ENCODE measurements at regions not wholly inside any gene's neighbourhood (a gene's known extent, or its start where the extent isn't known, plus 50 kb on each side); places are given as distances from the start of the nearest gene placed in this dataset.

DNA sequence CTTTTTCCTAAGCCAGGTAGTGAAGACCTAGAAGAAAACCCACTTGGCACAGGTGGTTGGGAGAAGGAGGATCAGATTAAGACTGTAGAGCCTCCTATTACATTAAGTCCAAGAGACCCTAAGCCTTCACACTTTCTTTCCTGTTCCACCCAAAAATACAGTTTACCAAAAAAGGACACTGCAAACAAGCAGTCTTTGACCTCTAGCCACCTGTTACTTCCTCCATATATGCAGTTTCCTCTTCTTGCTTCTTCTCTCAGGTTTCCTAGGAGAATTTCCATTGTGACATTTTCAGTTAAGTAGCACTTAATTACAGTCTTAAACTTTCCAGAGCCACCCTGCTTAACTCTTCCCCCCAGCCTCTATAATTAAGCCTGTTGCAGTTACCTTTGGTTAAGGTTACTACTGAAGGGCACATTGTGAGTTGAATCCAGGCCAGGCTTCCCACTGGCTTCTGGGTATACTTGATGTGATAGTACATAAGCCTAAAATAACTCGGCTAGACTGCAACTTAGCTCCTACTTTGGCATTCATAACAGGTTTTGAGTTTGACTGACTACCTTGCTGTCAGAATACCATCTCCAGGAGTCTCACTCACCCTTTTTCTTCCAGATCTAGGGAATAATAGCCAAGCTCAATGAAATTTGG lies 114.2 kb upstream of the UMPS start:
- WGBS, 2 donors, result 65 to 67% methylated on average over 1 of the region's 1 CpG
- H3K4me1 ChIP-seq, result peaks cover 3 to 13% of the 10 kb centered on the region in 2 donors
- intact Hi-C loops (cut with DNase I), result no loop called here
- no peak overlapping the region for H3K27ac ChIP-seq
- no peaks in the 10 kb centered on the region for H3K27me3 ChIP-seq
- no peak for TF ChIP-seq POLR2A (IDR thresholded peaks at IDR 0.05)
- TF ChIP-seq, protein P1, sequence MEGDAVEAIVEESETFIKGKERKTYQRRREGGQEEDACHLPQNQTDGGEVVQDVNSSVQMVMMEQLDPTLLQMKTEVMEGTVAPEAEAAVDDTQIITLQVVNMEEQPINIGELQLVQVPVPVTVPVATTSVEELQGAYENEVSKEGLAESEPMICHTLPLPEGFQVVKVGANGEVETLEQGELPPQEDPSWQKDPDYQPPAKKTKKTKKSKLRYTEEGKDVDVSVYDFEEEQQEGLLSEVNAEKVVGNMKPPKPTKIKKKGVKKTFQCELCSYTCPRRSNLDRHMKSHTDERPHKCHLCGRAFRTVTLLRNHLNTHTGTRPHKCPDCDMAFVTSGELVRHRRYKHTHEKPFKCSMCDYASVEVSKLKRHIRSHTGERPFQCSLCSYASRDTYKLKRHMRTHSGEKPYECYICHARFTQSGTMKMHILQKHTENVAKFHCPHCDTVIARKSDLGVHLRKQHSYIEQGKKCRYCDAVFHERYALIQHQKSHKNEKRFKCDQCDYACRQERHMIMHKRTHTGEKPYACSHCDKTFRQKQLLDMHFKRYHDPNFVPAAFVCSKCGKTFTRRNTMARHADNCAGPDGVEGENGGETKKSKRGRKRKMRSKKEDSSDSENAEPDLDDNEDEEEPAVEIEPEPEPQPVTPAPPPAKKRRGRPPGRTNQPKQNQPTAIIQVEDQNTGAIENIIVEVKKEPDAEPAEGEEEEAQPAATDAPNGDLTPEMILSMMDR (IDR thresholded peaks at IDR 0.05), result no peak
- H3K4me3 ChIP-seq (replicated peaks in 1 of 3), result no peak overlapping the region
- H3K9me3 ChIP-seq, result no peaks in the 10 kb centered on the region
- peak; percentile 52 to 55 for DNase-seq
- no peaks in the 10 kb centered on the region for H3K36me3 ChIP-seq

DNA sequence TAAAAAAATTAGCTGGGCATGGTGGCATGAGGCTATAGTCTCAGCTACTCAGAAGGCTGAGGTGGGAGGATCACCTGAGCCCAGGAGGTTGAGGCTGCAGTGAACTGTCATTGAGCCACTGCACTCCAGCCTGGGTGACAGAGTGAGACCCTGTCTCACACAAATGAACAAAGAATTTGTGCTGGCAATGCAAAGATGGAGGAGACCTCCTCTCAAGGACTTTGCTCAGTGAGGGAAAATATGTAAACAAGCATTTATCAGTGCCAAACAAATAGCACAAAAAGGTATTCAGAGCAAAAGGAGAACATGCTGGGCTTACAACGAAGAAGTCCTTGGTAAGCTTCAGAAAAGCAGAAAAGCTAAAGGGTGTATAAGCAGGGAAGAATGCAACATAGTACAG lies 113.1 kb upstream of the UMPS start:
- no peaks in the 10 kb centered on the region for H3K9me3 ChIP-seq
- intact Hi-C loops (cut with DNase I), result no loop called here
- 85% methylated on average over 1 of the region's 1 CpG for WGBS, 2 donors
- H3K4me1 ChIP-seq, result peaks cover 3 to 13% of the 10 kb centered on the region in 2 donors
- TF ChIP-seq, protein P1 (IDR thresholded peaks at IDR 0.05), result no peak
- TF ChIP-seq POLR2A (IDR thresholded peaks at IDR 0.05), result no peak
- no peak overlapping the region for H3K4me3 ChIP-seq (replicated peaks in 1 of 3)
- no peak overlapping the region for H3K27ac ChIP-seq
- no peaks in the 10 kb centered on the region for H3K27me3 ChIP-seq
- no peak for DNase-seq
- no peaks in the 10 kb centered on the region for H3K36me3 ChIP-seq

DNA sequence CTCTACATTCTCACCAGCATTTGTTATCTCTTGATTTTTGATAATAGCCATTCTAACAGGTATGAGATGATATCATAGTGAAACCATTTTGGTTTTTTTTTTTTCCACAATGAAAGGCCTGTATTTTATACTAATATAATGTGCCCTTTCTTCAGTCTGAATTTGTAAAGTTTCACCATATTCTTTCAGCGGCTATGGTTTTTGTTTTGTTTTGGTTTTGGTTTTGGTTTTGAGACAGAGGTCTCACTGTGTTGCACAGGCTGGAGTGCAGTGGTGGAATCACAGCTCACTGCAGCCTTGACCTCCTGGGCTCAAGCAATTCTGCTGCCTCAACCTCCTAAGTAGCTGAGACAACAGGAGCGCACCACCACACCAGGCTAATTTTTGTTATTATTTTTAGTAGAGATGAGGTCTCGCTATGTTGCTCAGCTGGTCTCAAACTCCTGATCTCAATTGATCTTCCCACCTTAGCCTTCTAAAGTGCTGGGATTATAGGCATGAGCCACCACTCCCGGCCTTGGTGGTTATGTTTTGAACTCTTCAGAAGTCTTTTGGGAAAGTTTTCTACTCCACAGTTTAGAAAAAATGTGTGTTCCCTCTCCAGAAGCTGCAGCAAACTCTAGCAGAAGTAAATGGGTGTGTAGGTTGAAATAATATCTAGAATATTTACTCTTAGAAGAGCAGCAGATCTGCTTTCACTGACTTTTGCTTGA lies 110.2 kb upstream of the UMPS start:
- DNase-seq, result no peak
- no peaks in the 10 kb centered on the region for H3K27me3 ChIP-seq
- no peak overlapping the region for H3K4me3 ChIP-seq (replicated peaks in 1 of 3)
- H3K27ac ChIP-seq, result no peak overlapping the region
- peaks cover 3 to 13% of the 10 kb centered on the region in 2 donors for H3K4me1 ChIP-seq
- 84 to 88% methylated on average over 4 of the region's 4 CpGs for WGBS, 2 donors
- TF ChIP-seq POLR2A (IDR thresholded peaks at IDR 0.05), result no peak
- TF ChIP-seq, protein P1 (IDR thresholded peaks at IDR 0.05), result no peak
- intact Hi-C loops (cut with DNase I), result no loop called here
- H3K36me3 ChIP-seq, result no peaks in the 10 kb centered on the region
- no peaks in the 10 kb centered on the region for H3K9me3 ChIP-seq

DNA sequence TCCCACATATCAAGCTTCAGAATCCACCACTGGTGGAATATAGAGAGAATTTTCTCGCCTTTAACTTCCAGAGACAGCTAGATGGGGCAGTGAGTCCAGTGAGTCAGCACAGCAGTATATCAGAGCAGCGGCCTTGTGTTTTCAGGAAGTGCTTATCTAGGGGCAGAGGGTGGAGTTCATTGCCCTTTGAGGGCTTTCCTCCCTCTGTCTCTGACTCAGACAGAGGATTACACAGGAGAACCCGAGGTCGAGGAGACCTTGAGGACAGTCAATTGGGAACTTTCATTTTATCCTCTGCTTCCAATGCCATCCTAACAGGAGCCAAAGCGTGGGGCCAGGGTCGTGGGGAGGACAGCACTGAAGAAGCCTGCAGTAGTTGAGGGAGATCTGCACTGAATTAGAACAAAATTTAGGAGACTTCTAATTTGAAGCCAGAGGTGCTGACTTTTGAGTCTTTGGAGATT lies 109.6 kb upstream of the UMPS start:
- TF ChIP-seq, protein P1 (IDR thresholded peaks at IDR 0.05), result no peak
- TF ChIP-seq POLR2A (IDR thresholded peaks at IDR 0.05), result no peak
- no peak overlapping the region for H3K4me3 ChIP-seq (replicated peaks in 1 of 3)
- no peak overlapping the region for H3K27ac ChIP-seq
- intact Hi-C loops (cut with DNase I), result no loop called here
- no peaks in the 10 kb centered on the region for H3K36me3 ChIP-seq
- peaks cover 3 to 13% of the 10 kb centered on the region in 2 donors for H3K4me1 ChIP-seq
- no peaks in the 10 kb centered on the region for H3K27me3 ChIP-seq
- WGBS, 2 donors, result 50 to 54% methylated on average over 6 of the region's 6 CpGs
- H3K9me3 ChIP-seq, result no peaks in the 10 kb centered on the region
- no peak for DNase-seq

DNA sequence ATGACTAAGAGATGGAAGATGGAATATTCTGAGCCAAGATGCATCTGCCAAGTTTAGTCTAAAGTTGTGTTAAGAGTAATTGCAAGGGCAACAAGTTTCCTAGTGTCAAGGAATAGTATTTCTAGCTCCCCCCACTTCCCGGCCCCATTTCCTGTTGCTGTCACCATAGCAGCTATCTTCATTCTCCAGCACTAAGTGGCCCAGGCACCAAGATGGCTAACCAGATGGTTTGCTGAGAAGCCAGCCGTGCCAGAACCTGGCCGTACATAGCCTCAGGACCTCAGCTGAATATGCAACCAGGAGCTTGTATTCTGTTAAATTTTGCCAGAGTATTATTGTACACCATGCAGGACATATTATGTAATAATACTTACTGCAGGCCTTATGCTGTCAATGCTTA lies 108.8 kb upstream of the UMPS start:
- DNase-seq, result no peak
- Histone ChIP-seq H3K27me3 (no peaks in the 10 kb centered on the region), H3K27ac (no peak overlapping the region), H3K9me3 (no peaks in the 10 kb centered on the region), H3K4me3 (replicated peaks in 1 of 3) (no peak overlapping the region), H3K4me1 (peaks cover 0 to 9% of the 10 kb centered on the region in 2 donors), H3K36me3 (no peaks in the 10 kb centered on the region)
- intact Hi-C loops (cut with DNase I), result no loop called here
- 62 to 81% methylated on average over 3 of the region's 3 CpGs for WGBS, 2 donors
- TF ChIP-seq, protein P1 (IDR thresholded peaks at IDR 0.05), result no peak
- no peak for TF ChIP-seq POLR2A (IDR thresholded peaks at IDR 0.05)

Measured in thyroid gland (tissue), 4 donors.